T-helper 1 cell treated with Interleukin-12 subunit alpha and Interleukin-12 subunit beta and Interleukin-4 antibody, amounts not matched to agents 30 μg/mL and 1 μg/mL, for 36 hours (primary cell): ENCODE measurements at regions not wholly inside any gene's neighbourhood (a gene's known extent, or its start where the extent isn't known, plus 50 kb on each side); places are given as distances from the start of the nearest gene placed in this dataset.

Experiments
- H3K27ac Mint-ChIP-seq: one replicate; pipeline ENCODE4 v1.8.0; 2021; ENCODE audit warnings: mild to moderate bottlenecking, mixed read lengths
- H3K27me3 Mint-ChIP-seq: one replicate; pipeline ENCODE4 v1.8.0; 2021; ENCODE audit warnings: low read depth, mixed read lengths
- H3K36me3 Mint-ChIP-seq: one replicate; pipeline ENCODE4 v1.8.0; 2021; ENCODE audit warnings: low read depth, mixed read lengths
- H3K4me1 Mint-ChIP-seq: one replicate; pipeline ENCODE4 v1.8.0; 2021; ENCODE audit warnings: low read depth, mixed read lengths
- H3K4me3 Mint-ChIP-seq: one replicate; pipeline ENCODE4 v1.8.0; 2021; ENCODE audit warnings: mild to moderate bottlenecking, moderate library complexity, mixed read lengths
- H3K9me3 Mint-ChIP-seq: one replicate; pipeline ENCODE4 v1.8.0; 2021; ENCODE audit warnings: mixed read lengths

DNA sequence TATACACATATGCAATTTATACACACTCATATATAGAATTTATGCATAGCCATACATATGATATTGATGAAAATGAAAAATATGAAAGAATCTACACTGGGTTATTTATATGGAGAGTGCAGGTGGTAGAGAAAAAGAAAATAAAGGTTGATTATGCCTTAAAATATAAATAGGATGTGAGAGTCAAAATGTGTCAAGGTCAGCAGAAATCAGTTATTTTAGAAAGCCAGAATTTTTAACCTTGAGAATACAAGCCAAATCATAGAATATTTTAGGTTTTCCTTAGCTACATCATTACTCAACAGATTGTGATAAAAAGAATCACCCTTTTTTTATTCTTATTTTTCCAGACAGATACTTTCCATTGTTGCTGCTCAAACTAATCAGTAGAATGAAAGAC is 146.2 kb downstream of the SLC6A15 start:
- Mint-ChIP-seq H3K36me3 (no peaks in the 10 kb centered on the region), H3K27ac (no peak overlapping the region)

DNA sequence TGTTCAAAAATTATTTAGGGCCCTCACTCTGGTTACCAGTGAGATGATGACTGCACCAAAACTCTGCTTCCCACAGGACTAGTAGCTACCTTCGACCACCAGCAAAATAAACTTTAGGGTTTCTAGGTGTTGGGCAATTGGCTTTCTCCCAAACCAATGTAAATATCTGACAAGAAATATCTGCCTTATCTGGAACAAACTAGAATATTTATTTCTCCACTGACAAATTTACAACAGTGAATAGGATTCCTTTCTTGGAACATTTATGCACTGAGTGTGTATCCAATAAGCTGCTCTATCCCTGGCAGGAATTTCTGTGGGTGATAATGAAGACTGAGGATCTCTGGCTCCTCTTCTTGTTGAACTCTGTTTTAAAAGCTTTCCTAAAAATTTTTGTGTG is 148.6 kb downstream of the SLC6A15 start:
- H3K4me1 Mint-ChIP-seq, result no peaks in the 10 kb centered on the region
- no peaks in the 10 kb centered on the region for H3K36me3 Mint-ChIP-seq
- H3K27ac Mint-ChIP-seq, result no peak overlapping the region
- H3K27me3 Mint-ChIP-seq, result no peaks in the 10 kb centered on the region
- no peak overlapping the region for H3K4me3 Mint-ChIP-seq
- H3K9me3 Mint-ChIP-seq, result no peaks in the 10 kb centered on the region

More for the DNA sequence above, 146.2 kb downstream of the SLC6A15 start:
- Mint-ChIP-seq H3K4me3 (no peak overlapping the region), H3K9me3 (no peaks in the 10 kb centered on the region), H3K4me1 (no peaks in the 10 kb centered on the region), H3K27me3 (no peaks in the 10 kb centered on the region)

DNA sequence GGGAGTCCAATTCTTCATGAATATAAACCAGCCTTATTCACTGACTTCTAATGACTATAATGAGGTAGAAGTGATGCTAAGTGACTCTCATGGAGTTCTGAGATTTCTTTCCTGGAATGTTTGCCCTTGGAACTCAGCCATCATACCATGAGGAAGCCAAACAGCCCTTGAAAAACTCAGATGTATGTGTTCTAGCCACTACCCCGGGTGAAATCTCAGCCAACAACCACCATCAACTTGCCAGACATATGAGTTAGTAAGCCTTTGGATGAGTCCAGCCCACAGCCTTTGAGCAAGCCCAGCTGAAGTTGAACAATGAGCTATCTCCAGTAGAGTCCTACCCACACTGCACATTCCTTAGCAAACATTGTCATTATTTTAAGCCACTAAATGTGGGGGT is 149.5 kb downstream of the SLC6A15 start:
- H3K27ac Mint-ChIP-seq, result no peak overlapping the region
- no peaks in the 10 kb centered on the region for H3K4me1 Mint-ChIP-seq
- H3K9me3 Mint-ChIP-seq, result no peaks in the 10 kb centered on the region
- H3K36me3 Mint-ChIP-seq, result no peaks in the 10 kb centered on the region
- no peak overlapping the region for H3K4me3 Mint-ChIP-seq
- no peaks in the 10 kb centered on the region for H3K27me3 Mint-ChIP-seq

DNA sequence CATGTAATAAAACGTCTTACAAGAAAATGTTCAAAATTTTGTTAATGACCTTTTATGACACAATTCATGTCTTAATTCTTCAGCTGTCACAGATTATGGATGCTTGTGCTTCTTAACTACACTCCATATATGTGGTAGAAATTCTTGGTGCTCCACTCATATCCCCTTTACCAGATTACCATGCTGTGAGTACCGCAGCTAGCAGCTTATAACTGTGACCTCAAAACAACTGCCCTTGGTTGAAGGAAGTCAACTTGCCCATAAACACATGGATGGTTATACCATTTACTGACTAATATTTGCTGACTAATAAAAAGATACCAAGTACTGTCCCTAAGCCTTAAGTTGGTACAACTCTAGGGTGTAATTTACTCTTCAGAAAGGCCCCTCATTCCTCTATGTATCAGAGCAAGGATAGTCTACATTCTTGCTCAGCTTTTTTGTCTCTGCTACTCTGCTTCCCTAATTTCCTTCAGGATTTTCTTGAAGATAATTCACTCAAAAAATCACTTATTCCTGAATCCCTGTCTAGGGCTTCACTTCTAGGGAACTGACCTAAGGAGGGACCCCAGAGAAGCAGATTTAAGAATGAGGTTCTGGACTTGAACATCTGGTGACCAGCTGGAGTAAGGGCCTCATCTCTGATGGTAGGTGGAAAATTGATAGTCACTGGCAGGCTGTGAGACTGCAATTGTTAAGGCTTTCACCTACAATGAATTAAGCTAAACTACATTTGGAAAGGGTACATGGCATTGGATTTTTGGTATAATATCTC is 152.3 kb downstream of the SLC6A15 start:
- H3K4me3 Mint-ChIP-seq, result no peak overlapping the region
- H3K27ac Mint-ChIP-seq, result no peak overlapping the region
- H3K4me1 Mint-ChIP-seq, result no peaks in the 10 kb centered on the region
- H3K27me3 Mint-ChIP-seq, result no peaks in the 10 kb centered on the region
- H3K36me3 Mint-ChIP-seq, result no peaks in the 10 kb centered on the region
- H3K9me3 Mint-ChIP-seq, result no peaks in the 10 kb centered on the region

DNA sequence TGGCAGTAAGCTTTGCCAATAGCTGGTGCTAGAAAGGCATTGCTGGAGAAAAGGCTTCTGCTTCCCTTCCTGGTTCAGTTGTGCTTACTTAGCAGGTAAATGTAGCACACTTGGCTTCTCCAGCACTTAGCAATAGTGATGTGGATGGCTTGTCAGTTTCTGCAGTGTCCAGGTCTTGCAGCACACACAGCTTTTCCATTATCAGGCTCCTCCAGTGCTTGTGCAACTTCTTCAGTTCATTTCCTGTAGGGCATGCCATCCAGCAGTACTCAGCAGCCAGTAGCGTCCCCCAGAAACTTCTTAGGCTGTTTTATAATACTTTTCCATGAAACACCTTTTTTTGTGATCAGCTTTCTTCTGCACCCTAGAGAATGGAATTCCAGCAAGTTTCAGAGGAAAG is 154.6 kb downstream of the SLC6A15 start:
- Mint-ChIP-seq H3K4me3 (no peak overlapping the region), H3K27ac (no peak overlapping the region), H3K36me3 (no peaks in the 10 kb centered on the region)

DNA sequence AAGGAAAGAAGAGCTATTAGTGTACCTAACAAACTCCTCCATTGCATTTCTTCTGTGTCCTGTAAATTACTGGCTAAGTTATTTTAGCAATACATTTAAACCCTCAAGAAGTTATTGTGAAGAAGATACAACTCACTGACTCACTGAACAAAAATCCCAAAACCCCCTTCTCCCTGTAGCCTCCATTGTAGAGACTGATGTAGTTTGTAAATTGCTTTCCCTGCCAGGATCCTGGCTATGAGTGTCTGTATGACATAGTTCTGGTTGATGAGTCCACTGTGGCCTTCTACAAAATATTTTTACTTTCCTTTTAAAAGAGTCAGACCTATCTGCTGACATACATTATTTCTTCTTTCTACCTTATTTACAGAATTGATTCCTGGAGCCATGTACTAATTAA is 155.6 kb downstream of the SLC6A15 start:
- Mint-ChIP-seq H3K27ac (no peak overlapping the region), H3K9me3 (no peaks in the 10 kb centered on the region), H3K36me3 (no peaks in the 10 kb centered on the region), H3K4me3 (no peak overlapping the region), H3K27me3 (no peaks in the 10 kb centered on the region), H3K4me1 (no peaks in the 10 kb centered on the region)

More for the DNA sequence above, 154.6 kb downstream of the SLC6A15 start:
- Mint-ChIP-seq H3K27me3 (no peaks in the 10 kb centered on the region), H3K9me3 (no peaks in the 10 kb centered on the region), H3K4me1 (no peaks in the 10 kb centered on the region)

DNA sequence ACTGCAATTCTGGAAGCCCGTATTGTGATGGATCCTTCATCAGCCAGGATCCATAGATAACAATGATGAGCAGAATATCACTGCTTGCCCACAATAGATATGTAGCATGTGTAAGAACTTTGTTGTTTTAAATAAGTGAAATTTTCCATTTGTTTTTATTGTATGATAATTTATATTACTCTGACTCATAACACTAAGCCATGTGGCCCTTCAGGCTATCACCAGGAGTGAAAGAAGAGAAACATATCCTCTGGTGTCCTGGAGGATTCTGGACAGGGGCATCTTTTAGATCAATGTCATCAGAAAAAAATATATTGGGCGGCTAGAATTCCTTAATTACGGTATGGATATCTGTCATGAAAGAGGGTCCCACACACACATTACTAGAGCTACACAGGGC is 167.5 kb downstream of the SLC6A15 start:
- Mint-ChIP-seq H3K27me3 (no peaks in the 10 kb centered on the region), H3K4me3 (no peak overlapping the region), H3K9me3 (no peaks in the 10 kb centered on the region)

DNA sequence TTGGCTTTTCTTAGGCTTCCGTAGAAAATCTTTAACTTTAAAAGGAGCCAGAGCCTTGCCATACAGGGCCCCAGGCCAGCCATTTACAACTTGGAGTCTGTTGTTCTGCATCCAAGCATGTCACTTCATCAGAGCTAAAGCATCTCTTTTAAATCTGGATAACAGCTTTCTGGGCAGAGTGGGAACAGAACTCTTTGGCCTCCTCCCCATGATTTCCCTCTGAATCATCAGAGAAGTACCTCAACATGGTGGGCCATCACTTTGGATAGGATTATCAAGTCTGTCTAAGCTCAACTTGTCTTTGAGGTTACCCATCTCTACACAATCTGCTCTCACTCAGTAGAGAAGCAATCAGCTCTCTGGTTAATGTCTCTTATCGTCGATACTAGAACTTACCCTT is 170.9 kb downstream of the SLC6A15 start:
- no peaks in the 10 kb centered on the region for H3K36me3 Mint-ChIP-seq
- no peak overlapping the region for H3K27ac Mint-ChIP-seq
- H3K4me3 Mint-ChIP-seq, result no peak overlapping the region
- no peaks in the 10 kb centered on the region for H3K9me3 Mint-ChIP-seq
- H3K27me3 Mint-ChIP-seq, result no peaks in the 10 kb centered on the region
- H3K4me1 Mint-ChIP-seq, result no peaks in the 10 kb centered on the region

More for the DNA sequence above, 167.5 kb downstream of the SLC6A15 start:
- Mint-ChIP-seq H3K27ac (no peak overlapping the region), H3K36me3 (no peaks in the 10 kb centered on the region), H3K4me1 (no peaks in the 10 kb centered on the region)

DNA sequence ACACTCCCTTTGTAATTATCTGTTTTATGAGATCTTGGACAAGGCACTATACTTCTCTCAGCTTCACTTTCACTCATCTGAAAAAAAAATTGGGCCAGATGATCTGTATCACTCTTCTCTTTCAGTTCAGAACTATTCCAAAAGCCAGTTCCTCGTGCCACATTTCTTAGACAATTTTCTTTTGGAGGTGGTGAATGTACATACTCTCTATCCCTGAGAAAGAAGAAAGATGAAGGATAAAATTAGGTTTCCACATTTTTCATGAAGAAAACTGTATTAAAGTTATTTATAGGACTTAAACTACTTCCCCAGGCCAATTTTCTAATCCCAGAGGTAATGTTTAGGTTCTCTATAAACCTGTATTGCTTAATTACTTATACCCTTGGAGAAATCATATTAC is 171.6 kb downstream of the SLC6A15 start:
- Mint-ChIP-seq H3K4me3 (no peak overlapping the region), H3K36me3 (no peaks in the 10 kb centered on the region), H3K4me1 (no peaks in the 10 kb centered on the region), H3K27me3 (no peaks in the 10 kb centered on the region), H3K9me3 (no peaks in the 10 kb centered on the region), H3K27ac (no peak overlapping the region)

DNA sequence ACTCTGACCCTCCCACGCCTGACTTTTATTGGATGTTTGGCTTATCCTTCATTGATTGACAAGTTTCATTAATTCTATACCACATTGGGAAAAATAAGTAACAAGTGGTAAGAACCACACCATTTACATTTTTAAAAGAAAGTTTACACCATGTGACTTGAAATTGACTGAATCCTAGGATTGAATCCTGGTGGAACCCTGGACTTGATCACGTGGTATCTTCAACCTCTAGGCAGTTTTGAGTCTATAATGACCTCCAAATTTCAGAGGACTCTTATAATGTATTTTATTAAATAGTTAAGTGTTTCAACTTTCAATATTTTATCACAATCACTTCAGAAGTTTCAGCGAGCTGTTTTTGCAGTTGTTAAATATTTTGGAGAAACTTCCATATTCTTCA is 172.0 kb downstream of the SLC6A15 start:
- no peaks in the 10 kb centered on the region for H3K27me3 Mint-ChIP-seq
- no peaks in the 10 kb centered on the region for H3K36me3 Mint-ChIP-seq

DNA sequence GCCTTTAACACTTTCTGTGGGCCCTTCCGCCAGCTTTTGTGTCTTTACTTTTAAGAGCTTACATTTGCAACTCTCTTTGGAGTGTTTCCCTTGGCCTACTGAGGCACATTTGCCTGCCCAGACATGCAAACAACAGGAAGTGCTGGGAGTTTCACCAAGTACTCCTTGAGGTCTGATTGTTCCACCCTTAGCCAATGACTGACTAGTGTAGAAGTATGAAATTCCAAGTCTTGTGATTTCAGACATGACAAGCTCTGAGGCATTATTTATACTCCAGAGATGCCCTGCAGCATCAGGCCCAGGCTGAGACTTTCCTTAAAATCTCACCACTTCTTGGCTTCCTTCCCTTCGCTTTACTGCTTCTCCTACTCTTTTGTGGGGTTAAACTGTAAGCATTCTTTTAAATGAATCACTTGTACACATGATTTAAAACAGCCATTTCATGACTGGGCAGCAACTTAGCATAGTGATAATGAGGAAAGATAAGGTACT is 174.1 kb downstream of the SLC6A15 start:
- H3K36me3 Mint-ChIP-seq, result no peaks in the 10 kb centered on the region
- no peaks in the 10 kb centered on the region for H3K9me3 Mint-ChIP-seq
- no peak overlapping the region for H3K27ac Mint-ChIP-seq
- no peaks in the 10 kb centered on the region for H3K4me1 Mint-ChIP-seq
- no peak overlapping the region for H3K4me3 Mint-ChIP-seq
- no peaks in the 10 kb centered on the region for H3K27me3 Mint-ChIP-seq

More for the DNA sequence above, 172.0 kb downstream of the SLC6A15 start:
- Mint-ChIP-seq H3K27ac (no peak overlapping the region), H3K9me3 (no peaks in the 10 kb centered on the region), H3K4me3 (no peak overlapping the region), H3K4me1 (no peaks in the 10 kb centered on the region)

DNA sequence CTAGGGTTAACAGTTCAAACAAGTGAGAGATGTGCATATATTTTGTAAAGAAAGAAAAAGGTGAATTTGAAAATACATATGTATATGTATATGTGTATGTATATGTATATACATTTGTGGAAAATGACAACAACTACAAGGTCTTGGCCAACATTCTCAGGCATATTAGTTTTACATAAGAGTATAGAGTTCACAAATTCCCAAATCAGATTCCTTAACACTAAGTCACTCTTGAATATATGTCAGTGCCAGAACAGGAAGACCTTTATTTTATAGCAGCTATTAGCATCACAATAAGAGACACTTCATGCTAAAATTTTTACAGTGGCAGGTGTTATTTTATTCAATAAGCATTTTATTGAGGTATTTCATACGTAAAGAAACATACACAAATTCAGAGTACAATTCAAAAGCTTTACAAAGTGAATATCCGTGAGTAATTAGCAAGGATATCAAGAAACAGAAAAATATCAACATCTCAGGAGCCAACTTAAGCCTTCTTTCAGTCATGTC is 179.7 kb downstream of the SLC6A15 start:
- H3K27me3 Mint-ChIP-seq, result no peaks in the 10 kb centered on the region
- H3K4me3 Mint-ChIP-seq, result no peak overlapping the region
- H3K4me1 Mint-ChIP-seq, result no peaks in the 10 kb centered on the region
- H3K27ac Mint-ChIP-seq, result no peak overlapping the region
- no peaks in the 10 kb centered on the region for H3K9me3 Mint-ChIP-seq
- H3K36me3 Mint-ChIP-seq, result no peaks in the 10 kb centered on the region

DNA sequence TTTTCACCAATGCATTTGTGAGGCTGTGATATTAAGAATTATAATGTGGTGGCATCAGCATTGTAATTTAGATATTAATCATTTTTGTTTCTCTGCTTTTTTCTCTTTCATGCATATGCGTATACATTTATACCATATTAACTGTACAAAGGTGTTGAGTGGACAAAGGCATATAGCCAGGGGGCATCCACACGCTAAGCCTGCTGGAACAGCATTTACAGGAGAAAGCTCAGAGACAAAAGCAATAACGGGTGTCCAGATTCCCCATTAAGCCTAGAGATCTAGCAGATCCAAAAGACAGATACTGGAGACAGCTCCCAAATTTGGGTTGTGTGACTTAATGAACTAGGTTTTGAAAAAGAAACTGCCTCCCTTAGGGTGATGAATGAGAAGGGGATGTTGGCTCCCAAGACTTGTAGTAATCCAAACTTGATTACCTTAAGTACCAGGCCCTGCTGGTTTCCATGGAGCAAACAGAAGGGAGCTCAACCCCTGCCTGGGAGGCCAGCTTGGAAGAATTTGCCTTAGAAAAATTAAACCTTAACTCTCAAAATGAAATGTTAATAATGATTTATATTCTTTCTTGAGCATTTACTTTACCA is 181.9 kb downstream of the SLC6A15 start:
- Mint-ChIP-seq H3K27me3 (no peaks in the 10 kb centered on the region), H3K36me3 (no peaks in the 10 kb centered on the region), H3K4me1 (no peaks in the 10 kb centered on the region), H3K9me3 (no peaks in the 10 kb centered on the region), H3K4me3 (no peak overlapping the region), H3K27ac (no peak overlapping the region)

DNA sequence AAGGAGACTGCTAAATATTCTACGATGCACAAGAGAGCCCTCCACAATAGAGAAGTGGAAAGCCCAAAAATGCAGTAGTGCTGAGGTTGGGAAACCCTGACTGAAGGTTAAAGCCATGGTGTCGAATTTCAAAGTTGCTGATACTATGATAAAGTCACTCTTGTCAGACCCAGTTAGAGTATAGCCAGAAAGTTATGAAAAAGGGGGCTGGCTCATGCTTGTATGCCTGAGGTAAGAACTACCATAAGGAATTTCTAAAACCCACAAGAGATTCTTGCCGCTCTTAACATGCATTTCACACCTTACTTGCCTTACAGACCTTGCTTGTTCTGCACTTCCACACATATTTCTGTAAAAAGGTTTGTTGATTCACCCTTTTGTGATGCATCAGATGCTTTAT is 184.6 kb downstream of the SLC6A15 start:
- H3K27me3 Mint-ChIP-seq, result no peaks in the 10 kb centered on the region
- no peaks in the 10 kb centered on the region for H3K36me3 Mint-ChIP-seq
- no peaks in the 10 kb centered on the region for H3K4me1 Mint-ChIP-seq
- H3K27ac Mint-ChIP-seq, result no peak overlapping the region
- H3K4me3 Mint-ChIP-seq, result no peak overlapping the region
- H3K9me3 Mint-ChIP-seq, result no peaks in the 10 kb centered on the region

DNA sequence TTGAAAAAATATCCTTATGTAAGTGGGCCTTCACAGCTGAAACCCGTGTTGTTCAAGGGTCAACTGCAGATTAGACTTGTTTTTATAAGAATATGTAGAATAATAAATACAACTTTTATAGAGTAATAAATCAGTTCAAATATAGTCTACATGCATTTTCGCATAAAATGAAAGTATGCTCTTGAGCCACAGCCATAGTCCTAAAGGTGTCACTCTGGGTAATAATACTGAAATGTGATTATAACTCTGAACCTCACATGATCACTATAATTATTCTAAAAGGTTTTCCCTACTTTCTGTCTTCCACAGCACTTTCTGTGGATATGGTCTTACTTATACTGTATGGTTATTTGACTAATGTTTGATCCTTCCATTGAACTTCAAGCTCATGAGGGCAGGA is 185.8 kb downstream of the SLC6A15 start:
- H3K27ac Mint-ChIP-seq, result no peak overlapping the region
- H3K4me3 Mint-ChIP-seq, result no peak overlapping the region
- no peaks in the 10 kb centered on the region for H3K4me1 Mint-ChIP-seq
- H3K36me3 Mint-ChIP-seq, result no peaks in the 10 kb centered on the region
- H3K27me3 Mint-ChIP-seq, result no peaks in the 10 kb centered on the region
- no peaks in the 10 kb centered on the region for H3K9me3 Mint-ChIP-seq
